ENCODE measurements at regions not wholly inside any gene's neighbourhood (a gene's known extent, or its start where the extent isn't known, plus 50 kb on each side); places are given as distances from the start of the nearest gene placed in this dataset.

DNA sequence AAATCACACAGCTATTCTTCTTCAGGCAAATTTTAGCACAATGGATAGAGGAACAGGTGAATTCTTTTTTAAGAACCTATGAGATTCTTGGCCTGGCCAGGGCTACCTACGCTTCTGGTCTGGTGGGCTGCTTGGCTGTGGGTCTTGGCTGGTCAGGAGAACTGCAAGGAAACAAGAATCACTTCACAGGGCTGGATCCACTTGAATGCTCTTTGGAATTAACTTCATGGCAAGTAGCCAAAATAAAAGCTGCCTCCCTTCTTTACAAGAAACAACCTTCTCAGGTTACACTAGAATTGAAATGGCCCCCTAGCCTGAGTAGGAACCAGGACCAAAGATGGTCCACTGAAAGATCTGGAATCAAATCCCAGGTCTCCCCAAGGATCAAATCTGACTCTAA is 519.1 kb downstream of the IQCM start:
- no peaks in the 10 kb centered on the region for H3K4me1 ChIP-seq
- DNase-seq, result no peak
- no peaks in the 10 kb centered on the region for H3K36me3 ChIP-seq
- no peaks in the 10 kb centered on the region for H3K27me3 ChIP-seq (ENCODE audit: low read depth)
- intact Hi-C loops (cut with DNase I), result no loop called here
- no peak overlapping the region for H3K4me3 ChIP-seq
- no peak for ATAC-seq
- H3K9me3 ChIP-seq, result no peaks in the 10 kb centered on the region
- TF ChIP-seq, protein P1, sequence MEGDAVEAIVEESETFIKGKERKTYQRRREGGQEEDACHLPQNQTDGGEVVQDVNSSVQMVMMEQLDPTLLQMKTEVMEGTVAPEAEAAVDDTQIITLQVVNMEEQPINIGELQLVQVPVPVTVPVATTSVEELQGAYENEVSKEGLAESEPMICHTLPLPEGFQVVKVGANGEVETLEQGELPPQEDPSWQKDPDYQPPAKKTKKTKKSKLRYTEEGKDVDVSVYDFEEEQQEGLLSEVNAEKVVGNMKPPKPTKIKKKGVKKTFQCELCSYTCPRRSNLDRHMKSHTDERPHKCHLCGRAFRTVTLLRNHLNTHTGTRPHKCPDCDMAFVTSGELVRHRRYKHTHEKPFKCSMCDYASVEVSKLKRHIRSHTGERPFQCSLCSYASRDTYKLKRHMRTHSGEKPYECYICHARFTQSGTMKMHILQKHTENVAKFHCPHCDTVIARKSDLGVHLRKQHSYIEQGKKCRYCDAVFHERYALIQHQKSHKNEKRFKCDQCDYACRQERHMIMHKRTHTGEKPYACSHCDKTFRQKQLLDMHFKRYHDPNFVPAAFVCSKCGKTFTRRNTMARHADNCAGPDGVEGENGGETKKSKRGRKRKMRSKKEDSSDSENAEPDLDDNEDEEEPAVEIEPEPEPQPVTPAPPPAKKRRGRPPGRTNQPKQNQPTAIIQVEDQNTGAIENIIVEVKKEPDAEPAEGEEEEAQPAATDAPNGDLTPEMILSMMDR (IDR thresholded peaks at IDR 0.05), result no peak
- H3K27ac ChIP-seq, result no peak overlapping the region

DNA sequence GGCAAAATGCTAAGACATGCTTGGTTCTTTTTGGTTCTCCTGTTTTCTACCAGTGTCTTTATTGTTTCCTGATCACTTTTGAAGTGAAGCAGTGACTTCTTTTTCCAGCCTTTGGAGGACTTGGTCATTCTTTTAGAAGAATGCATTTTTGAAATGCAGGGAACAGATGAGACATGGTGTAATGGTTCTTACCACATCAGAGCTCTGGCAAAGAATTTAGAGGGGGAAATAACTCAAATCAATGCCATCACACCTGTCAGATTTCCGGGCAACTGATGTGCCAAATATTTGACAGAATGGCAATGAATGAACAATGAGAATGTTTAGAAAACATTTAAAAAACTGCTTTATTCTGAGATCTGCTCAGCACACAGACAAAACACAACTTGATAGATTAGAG is 519.6 kb downstream of the IQCM start:
- H3K27ac ChIP-seq, result no peak overlapping the region
- DNase-seq (no peak), ATAC-seq (no peak)
- H3K36me3 ChIP-seq, result no peaks in the 10 kb centered on the region
- no peaks in the 10 kb centered on the region for H3K27me3 ChIP-seq (ENCODE audit: low read depth)
- H3K4me1 ChIP-seq, result no peaks in the 10 kb centered on the region
- intact Hi-C loops (cut with DNase I), result no loop called here
- H3K9me3 ChIP-seq, result no peaks in the 10 kb centered on the region
- TF ChIP-seq, protein P1 (IDR thresholded peaks at IDR 0.05), result no peak
- H3K4me3 ChIP-seq, result no peak overlapping the region

- TF ChIP-seq, protein P1 (IDR thresholded peaks at IDR 0.05), result no peak
- no peaks in the 10 kb centered on the region for H3K4me1 ChIP-seq
- H3K4me3 ChIP-seq, result no peak overlapping the region
- ATAC-seq (no peak), DNase-seq (no peak)
- intact Hi-C loops (cut with DNase I), result no loop called here
- H3K27me3 ChIP-seq (ENCODE audit: low read depth), result no peaks in the 10 kb centered on the region
- no peak overlapping the region for H3K27ac ChIP-seq
- H3K36me3 ChIP-seq, result no peaks in the 10 kb centered on the region
- H3K9me3 ChIP-seq, result no peaks in the 10 kb centered on the region
Observed at GRCh38 chr4:149294601-149295000, 521.0 kb downstream of the IQCM start.

DNA sequence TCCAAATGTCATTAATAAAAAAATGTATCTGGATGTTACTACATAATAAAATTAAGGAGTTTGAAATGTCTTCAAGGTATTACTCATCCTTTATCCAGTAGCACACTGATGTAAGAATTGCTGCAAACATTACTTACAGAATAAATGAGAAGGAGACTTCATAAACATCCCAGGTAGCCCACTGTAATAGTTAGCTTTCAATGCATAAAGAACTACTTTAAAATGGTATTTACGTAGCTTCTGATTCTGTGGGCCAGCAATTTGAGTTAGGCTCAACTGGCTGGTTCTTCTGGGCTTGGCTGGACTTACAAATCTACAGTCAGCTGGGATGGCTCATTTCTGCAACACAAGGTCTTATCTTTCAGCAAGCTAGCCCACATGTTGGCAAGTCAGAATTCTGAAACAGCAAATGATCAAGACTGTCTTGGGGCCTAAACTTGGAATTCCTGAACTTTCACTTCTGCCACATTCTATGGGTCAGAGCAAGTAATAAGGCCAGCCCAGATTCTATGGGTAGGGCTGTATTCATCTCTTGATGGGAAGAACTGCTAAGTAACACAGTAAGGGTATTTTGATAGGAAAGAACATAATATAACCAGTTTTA is 522.5 kb downstream of the IQCM start:
- TF ChIP-seq, protein P1 (IDR thresholded peaks at IDR 0.05), result no peak
- Histone ChIP-seq H3K4me1 (no peaks in the 10 kb centered on the region), H3K4me3 (no peak overlapping the region), H3K27ac (no peak overlapping the region), H3K9me3 (no peaks in the 10 kb centered on the region), H3K36me3 (no peaks in the 10 kb centered on the region), H3K27me3 (ENCODE audit: low read depth) (no peaks in the 10 kb centered on the region)
- ATAC-seq, result no peak
- no peak for DNase-seq
- intact Hi-C loops (cut with DNase I), result no loop called here

GRCh38 chr4:149292425-149293007 is 523.1 kb downstream of the IQCM start:
- H3K4me3 ChIP-seq, result no peak overlapping the region
- DNase-seq (no peak), ATAC-seq (no peak)

More at GRCh38 chr4:149292425-149293007, 523.1 kb downstream of the IQCM start:
- Histone ChIP-seq H3K27ac (no peak overlapping the region), H3K36me3 (no peaks in the 10 kb centered on the region), H3K9me3 (no peaks in the 10 kb centered on the region), H3K4me1 (no peaks in the 10 kb centered on the region), H3K27me3 (ENCODE audit: low read depth) (no peaks in the 10 kb centered on the region)
- intact Hi-C loops (cut with DNase I), result no loop called here
- TF ChIP-seq, protein P1 (IDR thresholded peaks at IDR 0.05), result no peak
